SK-N-MC (cell line): ENCODE measurements at regions not wholly inside any gene's neighbourhood (a gene's known extent, or its start where the extent isn't known, plus 50 kb on each side); places are given as distances from the start of the nearest gene placed in this dataset.

Experiments used
- EZH2 ChIP-seq: fragments of 200-600 bp; sonication (generic); IDR thresholded peaks from one replicate; pipeline ENCODE4 v1.6.1; 2017; ENCODE audit warnings: antibody characterized with exemption
- POLR2AphosphoS5 ChIP-seq: IDR thresholded peaks from 2 replicates; pipeline ENCODE4 v1.6.1; 2012; ENCODE audit warnings: mild to moderate bottlenecking, low read depth, low read length, borderline replicate concordance

- TF ChIP-seq EZH2 (no peak), POLR2AphosphoS5 (no peak)
Observed at GRCh38 chr6:101070044-101070608, 189.0 kb upstream of the ASCC3 start.
